ENCODE measurements at regions not wholly inside any gene's neighbourhood (a gene's known extent, or its start where the extent isn't known, plus 50 kb on each side); places are given as distances from the start of the nearest gene placed in this dataset.

DNA sequence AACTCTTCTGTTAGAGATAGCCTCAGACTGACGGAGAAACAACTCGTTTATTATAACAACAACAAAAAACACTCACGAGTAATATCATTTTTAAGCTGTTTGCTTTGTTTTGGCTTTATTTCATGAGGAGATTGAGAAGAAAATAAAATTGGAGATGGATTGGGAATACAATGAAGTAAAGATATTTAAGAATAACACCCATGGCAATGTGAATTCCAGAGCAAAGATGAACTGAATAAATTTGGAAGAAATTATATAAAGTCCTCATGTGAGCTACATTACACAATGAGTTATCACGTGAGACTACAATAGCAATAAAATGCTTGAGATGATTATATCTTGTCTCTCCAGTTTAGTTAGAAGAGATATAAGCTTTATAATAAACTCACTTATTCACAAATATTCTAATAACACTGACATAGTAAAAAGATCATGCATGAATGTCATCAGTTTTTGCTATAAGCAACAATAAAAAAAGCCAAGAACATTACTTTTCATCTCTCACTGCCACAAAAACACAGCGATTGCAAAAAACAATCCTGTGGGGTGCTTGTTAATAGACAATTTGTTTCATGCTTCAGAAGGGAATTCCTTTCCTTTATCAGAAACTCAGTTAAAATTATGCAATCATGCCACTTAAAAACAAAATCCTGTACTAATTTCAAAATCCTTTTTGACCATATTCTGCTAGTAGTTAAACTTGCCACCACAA lies 696.7 kb upstream of the MARCKS start:
- Histone ChIP-seq H3K4me3 (ENCODE audit: low read depth in 1 of 3, low read length in 3 of 3) (no peak overlapping the region), H3K36me3 (ENCODE audit: control insufficient read depth in 4 of 4, insufficient read depth in 3 of 4, low read depth in 1 of 4, low read length in 3 of 4) (no peaks in the 10 kb centered on the region), H3K27me3 (ENCODE audit: control insufficient read depth in 4 of 4, insufficient read depth in 4 of 4, low read length in 3 of 4) (no peaks in the 10 kb centered on the region), H3K4me1 (ENCODE audit: control insufficient read depth in 4 of 4, insufficient read depth in 4 of 4, low read length in 3 of 4) (no peaks in the 10 kb centered on the region), H3K27ac (ENCODE audit: low read depth in 1 of 2, low read length in 2 of 2) (no peak overlapping the region), H3K9ac (ENCODE audit: low read depth in 1 of 2, low read length in 2 of 2) (no peak overlapping the region), H3K9me3 (ENCODE audit: control insufficient read depth in 4 of 4, low read length in 3 of 4) (peaks cover 0 to under 1% (median 0%) of the 10 kb centered on the region in 4 donors)
- TF ChIP-seq FOXA1 (IDR thresholded peaks at IDR 0.05) = no peak
- TF ChIP-seq TAF1 (conservative IDR thresholded peaks at IDR 0.05) = no peak
- TF ChIP-seq YY1 (IDR thresholded peaks at IDR 0.05) = no peak
- no peak for TF ChIP-seq NR2F2 (IDR thresholded peaks at IDR 0.05)
- TF ChIP-seq, protein P1, sequence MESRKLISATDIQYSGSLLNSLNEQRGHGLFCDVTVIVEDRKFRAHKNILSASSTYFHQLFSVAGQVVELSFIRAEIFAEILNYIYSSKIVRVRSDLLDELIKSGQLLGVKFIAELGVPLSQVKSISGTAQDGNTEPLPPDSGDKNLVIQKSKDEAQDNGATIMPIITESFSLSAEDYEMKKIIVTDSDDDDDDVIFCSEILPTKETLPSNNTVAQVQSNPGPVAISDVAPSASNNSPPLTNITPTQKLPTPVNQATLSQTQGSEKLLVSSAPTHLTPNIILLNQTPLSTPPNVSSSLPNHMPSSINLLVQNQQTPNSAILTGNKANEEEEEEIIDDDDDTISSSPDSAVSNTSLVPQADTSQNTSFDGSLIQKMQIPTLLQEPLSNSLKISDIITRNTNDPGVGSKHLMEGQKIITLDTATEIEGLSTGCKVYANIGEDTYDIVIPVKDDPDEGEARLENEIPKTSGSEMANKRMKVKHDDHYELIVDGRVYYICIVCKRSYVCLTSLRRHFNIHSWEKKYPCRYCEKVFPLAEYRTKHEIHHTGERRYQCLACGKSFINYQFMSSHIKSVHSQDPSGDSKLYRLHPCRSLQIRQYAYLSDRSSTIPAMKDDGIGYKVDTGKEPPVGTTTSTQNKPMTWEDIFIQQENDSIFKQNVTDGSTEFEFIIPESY (IDR thresholded peaks at IDR 0.05) = no peak
- no peak for TF ChIP-seq FOXA2 (IDR thresholded peaks at IDR 0.05)
- WGBS = 73% methylated on average over 5 of the region's 5 CpGs
- no peak for DNase-seq (ENCODE audit: low spot score)

- H3K36me3 ChIP-seq (ENCODE audit: control insufficient read depth in 4 of 4, insufficient read depth in 3 of 4, low read depth in 1 of 4, low read length in 3 of 4) = no peaks in the 10 kb centered on the region
- no peak for DNase-seq (ENCODE audit: low spot score)
- no peak overlapping the region for H3K27ac ChIP-seq (ENCODE audit: low read depth in 1 of 2, low read length in 2 of 2)
- WGBS = 82% methylated on average over 1 of the region's 1 CpG
- TF ChIP-seq HNF4A (conservative IDR thresholded peaks at IDR 0.05) (no peak), RXRA (IDR thresholded peaks at IDR 0.05) (no peak), GABPA (IDR thresholded peaks at IDR 0.05 in 1 of 2, conservative IDR thresholded peaks at IDR 0.05 in 1 of 2) (no peak), EGR1 (IDR thresholded peaks at IDR 0.05; ENCODE audit: low read depth in 2 of 2) (no peak), YY1 (IDR thresholded peaks at IDR 0.05) (no peak), FOXA1 (IDR thresholded peaks at IDR 0.05) (no peak), HNF4G (IDR thresholded peaks at IDR 0.05) (no peak), ATF3 (IDR thresholded peaks at IDR 0.05) (no peak), JUND (IDR thresholded peaks at IDR 0.05) (no peak)
- no peak overlapping the region for H3K9ac ChIP-seq (ENCODE audit: low read depth in 1 of 2, low read length in 2 of 2)
- no peaks in the 10 kb centered on the region for H3K27me3 ChIP-seq (ENCODE audit: control insufficient read depth in 4 of 4, insufficient read depth in 4 of 4, low read length in 3 of 4)
- H3K4me1 ChIP-seq (ENCODE audit: control insufficient read depth in 4 of 4, insufficient read depth in 4 of 4, low read length in 3 of 4) = no peaks in the 10 kb centered on the region
- H3K9me3 ChIP-seq (ENCODE audit: control insufficient read depth in 4 of 4, low read length in 3 of 4) = no peaks in the 10 kb centered on the region
- H3K4me3 ChIP-seq (ENCODE audit: low read depth in 1 of 3, low read length in 3 of 3) = no peak overlapping the region
Measured at GRCh38 chr6:113161018-113161315, 696.2 kb upstream of the MARCKS start.

- no peaks in the 10 kb centered on the region for H3K36me3 ChIP-seq (ENCODE audit: control insufficient read depth in 4 of 4, insufficient read depth in 3 of 4, low read depth in 1 of 4, low read length in 3 of 4)
- no peaks in the 10 kb centered on the region for H3K9me3 ChIP-seq (ENCODE audit: control insufficient read depth in 4 of 4, low read length in 3 of 4)
- H3K4me3 ChIP-seq (ENCODE audit: low read depth in 1 of 3, low read length in 3 of 3) = no peak overlapping the region
- 92% methylated on average over 1 of the region's 1 CpG for WGBS
- DNase-seq (ENCODE audit: low spot score) = no peak
- no peaks in the 10 kb centered on the region for H3K4me1 ChIP-seq (ENCODE audit: control insufficient read depth in 4 of 4, insufficient read depth in 4 of 4, low read length in 3 of 4)
- H3K9ac ChIP-seq (ENCODE audit: low read depth in 1 of 2, low read length in 2 of 2) = no peak overlapping the region
- H3K27ac ChIP-seq (ENCODE audit: low read depth in 1 of 2, low read length in 2 of 2) = no peak overlapping the region
- TF ChIP-seq FOXA1 (IDR thresholded peaks at IDR 0.05) (no peak), SP1 (IDR thresholded peaks at IDR 0.05) (no peak), FOXA2 (IDR thresholded peaks at IDR 0.05) (no peak), TAF1 (conservative IDR thresholded peaks at IDR 0.05) (no peak), HNF4G (IDR thresholded peaks at IDR 0.05) (no peak), GABPA (IDR thresholded peaks at IDR 0.05 in 1 of 2, conservative IDR thresholded peaks at IDR 0.05 in 1 of 2) (no peak), RXRA (IDR thresholded peaks at IDR 0.05) (no peak), EGR1 (IDR thresholded peaks at IDR 0.05; ENCODE audit: low read depth in 2 of 2) (no peak), NR2F2 (IDR thresholded peaks at IDR 0.05) (no peak), RAD21 (IDR thresholded peaks at IDR 0.05) (no peak), YY1 (IDR thresholded peaks at IDR 0.05) (no peak)
- TF ChIP-seq, protein P1 (IDR thresholded peaks at IDR 0.05) = no peak
- TF ChIP-seq, protein P2, sequence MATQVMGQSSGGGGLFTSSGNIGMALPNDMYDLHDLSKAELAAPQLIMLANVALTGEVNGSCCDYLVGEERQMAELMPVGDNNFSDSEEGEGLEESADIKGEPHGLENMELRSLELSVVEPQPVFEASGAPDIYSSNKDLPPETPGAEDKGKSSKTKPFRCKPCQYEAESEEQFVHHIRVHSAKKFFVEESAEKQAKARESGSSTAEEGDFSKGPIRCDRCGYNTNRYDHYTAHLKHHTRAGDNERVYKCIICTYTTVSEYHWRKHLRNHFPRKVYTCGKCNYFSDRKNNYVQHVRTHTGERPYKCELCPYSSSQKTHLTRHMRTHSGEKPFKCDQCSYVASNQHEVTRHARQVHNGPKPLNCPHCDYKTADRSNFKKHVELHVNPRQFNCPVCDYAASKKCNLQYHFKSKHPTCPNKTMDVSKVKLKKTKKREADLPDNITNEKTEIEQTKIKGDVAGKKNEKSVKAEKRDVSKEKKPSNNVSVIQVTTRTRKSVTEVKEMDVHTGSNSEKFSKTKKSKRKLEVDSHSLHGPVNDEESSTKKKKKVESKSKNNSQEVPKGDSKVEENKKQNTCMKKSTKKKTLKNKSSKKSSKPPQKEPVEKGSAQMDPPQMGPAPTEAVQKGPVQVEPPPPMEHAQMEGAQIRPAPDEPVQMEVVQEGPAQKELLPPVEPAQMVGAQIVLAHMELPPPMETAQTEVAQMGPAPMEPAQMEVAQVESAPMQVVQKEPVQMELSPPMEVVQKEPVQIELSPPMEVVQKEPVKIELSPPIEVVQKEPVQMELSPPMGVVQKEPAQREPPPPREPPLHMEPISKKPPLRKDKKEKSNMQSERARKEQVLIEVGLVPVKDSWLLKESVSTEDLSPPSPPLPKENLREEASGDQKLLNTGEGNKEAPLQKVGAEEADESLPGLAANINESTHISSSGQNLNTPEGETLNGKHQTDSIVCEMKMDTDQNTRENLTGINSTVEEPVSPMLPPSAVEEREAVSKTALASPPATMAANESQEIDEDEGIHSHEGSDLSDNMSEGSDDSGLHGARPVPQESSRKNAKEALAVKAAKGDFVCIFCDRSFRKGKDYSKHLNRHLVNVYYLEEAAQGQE (IDR thresholded peaks at IDR 0.05) = no peak
- H3K27me3 ChIP-seq (ENCODE audit: control insufficient read depth in 4 of 4, insufficient read depth in 4 of 4, low read length in 3 of 4) = no peaks in the 10 kb centered on the region
Measured at GRCh38 chr6:113162739-113163138, 694.4 kb upstream of the MARCKS start.
